ENCODE measurements at regions not wholly inside any gene's neighbourhood (a gene's known extent, or its start where the extent isn't known, plus 50 kb on each side); places are given as distances from the start of the nearest gene placed in this dataset.
"Not testable (repeated sequence)": the region's sequence is repeated elsewhere in the genome, so short reads cannot be mapped to it uniquely, and the experiment has no call there.

DNA sequence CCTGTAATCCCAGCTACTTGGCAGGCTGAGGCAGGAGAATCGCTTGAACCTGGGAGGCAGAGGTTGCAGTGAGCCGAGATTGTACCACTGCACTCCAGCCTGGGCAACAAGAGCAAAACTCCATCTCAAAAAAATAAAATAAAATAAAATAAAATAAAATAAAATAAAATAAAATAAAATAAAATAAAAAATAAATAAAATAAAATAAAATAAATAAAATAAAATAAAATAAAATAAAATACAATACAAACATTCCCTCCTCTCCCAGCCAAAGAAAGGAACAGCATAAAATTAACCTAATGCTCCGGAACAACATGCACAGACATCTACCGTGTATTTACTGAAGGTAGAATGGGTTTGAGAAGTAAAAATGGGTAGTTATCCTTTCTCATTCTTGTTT is 521.9 kb upstream of the FAM174A start:
- DNase-seq = not testable (repeated sequence)

DNA sequence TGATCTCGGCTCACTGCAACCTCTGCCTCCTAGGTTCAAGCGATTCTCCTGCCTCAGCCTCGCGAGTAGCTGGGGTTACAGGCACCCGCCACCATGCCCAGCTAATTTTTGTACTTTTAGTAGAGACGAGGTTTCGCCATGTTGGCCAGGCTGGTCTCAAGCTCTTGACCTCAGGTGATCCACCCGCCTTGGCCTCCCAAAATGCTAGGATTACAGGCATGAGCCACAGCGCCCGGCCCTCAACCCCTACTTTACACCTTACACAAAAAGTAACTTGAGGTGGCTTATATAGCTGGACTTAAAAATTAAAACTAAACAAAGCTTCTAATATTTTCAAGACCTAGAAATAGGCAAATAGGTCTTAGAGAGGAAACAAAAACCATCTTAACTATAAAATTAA is 524.0 kb upstream of the FAM174A start:
- not testable (repeated sequence) for DNase-seq

DNA sequence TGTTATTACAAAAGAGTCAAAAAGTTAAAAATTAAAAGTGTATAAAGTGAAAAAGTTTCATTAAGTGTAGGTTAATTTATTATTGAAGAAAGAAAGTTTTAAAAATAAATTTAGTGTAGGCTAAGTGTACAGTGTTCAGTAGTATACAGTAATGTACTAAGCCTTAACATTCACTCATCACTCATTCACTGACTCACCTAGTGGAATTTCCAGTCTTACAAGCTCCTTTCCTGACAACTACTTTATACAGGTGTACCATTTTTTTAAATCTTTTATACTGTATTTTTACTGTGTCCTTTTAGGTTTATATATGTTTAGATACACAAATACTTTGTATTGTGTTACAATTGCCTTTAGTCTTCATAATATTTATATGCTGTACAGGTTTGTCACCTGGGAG is 530.2 kb upstream of the FAM174A start:
- no peak for DNase-seq

DNA sequence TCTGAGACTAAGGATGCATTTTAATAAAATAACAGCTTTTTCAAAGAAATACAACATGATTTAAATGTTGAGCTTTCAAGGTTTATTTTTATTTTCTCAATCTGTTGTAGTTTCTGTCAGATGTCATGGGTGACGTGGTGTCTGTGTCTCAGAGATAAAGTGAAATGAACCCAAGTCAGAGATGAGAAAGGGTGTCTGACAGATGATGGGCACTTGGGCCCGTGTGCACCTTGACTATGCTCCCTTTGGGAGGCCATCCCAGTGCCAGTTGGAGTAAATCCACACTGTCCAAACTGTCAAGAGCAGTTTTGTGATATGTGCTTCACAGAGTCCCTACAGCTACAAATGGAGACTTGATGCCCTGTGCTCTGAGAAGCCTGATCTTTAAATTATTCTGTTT is 536.9 kb upstream of the FAM174A start:
- DNase-seq = no peak

DNA sequence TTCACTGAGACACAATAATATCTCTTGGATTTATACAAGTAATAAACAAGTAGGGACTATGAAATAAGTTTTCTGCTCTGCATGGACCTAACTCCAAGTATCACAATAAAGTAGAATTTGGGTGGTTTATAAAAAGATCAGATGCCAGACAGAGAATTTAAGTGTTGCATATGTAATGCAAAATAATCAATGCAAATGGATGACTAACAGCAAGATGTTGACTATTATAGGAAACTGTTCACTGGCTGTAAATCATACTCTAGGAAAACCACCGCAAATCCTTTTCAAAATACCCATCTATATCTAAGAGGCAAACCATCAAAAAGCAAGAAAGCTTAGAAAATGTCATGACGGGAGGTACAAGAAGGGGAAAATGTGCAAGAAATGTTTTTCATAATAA is 539.8 kb upstream of the FAM174A start:
- DNase-seq = no peak

DNA sequence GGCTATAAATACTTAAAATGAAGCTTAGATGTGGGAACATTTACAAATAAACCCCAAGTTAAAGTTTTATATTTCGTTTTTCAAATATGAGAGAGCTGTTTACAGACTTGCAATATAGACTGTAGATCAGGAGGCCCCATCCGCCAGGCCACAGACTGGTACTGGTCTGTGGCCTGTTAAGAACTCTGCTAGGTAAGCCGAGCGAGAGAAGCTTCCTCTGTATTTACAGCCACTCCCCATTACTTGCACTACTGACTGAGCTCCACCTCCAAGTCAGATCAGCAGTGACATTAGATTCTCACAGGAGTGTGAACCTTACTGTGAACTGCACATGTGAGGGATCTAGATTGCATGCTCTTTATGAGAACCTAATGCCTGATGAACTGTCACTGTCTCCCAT is 561.4 kb upstream of the FAM174A start:
- no peak for DNase-seq

DNA sequence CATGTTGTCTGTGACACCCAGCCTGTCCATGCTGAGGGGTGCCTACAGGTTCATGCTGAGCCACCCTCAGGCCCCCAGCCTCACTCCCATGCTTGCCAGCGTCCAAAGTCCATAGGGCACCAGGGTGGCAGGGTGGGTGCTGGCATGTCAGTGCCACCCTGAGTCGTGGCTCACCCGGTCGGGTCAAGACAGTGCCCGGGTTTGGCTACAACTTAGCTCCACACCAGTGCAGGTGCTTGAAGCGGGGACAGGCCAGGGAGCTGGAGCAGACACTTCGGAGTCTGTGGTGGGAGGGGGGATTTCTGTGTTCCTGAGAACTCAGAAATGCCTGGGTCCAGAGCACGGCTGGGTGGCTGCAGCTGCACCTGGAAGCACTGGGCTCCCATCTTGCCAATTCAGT is 579.2 kb upstream of the FAM174A start:
- no peak for DNase-seq

DNA sequence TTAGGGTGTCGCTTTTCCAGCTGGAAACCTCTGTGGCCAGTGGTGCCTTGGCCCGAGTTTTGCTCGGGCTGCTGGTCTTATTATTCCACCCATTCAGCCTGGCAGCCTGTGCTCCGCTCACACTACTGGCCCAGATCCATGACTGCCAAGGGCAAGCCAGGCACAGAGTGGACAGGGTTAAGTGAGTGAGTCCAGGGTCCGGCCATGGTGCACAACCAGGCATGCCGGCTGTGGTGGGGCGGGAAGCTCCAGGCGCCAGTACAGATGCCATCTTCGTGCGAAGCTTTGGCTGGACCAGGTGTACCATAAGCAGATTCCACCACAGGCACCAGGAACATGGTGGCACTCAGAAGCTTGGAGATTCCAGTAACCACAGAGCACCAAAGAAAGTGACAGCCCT is 580.2 kb upstream of the FAM174A start:
- no peak for DNase-seq

DNA sequence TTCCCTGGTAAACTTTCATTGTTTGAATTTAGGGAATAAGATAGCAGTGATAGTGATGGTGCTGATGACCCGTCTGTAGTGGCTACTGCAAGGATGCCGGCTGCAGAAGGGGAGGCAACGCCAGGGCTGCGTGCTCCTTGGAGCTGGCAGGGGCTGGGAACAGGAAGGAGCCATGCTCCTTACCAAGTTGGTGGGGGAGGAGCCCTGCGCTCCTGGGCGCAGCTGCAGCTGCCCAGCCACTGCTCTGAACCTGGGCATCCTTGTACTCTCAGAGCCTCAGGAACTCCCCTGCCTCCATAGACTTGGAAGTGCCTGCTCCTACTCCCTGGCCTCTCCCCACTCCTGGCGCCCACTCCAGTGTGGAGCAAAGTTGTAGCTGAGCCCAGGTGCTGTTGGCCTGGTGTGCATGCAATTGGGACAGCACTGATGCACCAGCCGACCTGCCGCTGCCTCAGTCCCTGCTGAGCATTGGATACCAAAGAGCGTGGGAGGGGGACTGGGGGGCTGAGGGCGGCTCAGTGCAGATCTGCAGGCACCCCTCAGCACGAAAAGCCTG is 585.1 kb upstream of the FAM174A start:
- DNase-seq = no peak

DNA sequence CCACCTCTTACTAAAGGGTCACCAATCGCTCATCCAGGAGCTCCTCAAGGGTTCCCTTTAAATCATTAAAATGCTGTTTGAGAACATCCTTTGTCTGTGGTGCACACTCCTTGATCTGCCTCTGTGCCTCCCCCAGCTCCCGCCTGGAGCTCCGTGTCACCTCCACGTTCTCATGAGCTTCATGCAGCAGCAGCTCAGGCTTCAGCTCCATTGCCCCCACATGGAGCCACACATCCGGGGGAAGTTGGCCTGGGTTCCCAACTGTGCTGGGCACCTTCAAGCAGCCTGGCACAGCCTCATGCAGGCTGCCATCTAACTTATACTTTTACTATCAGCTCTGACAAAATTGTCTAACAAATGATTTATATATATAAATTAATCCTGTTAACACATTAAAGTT is 585.8 kb upstream of the FAM174A start:
- no peak for DNase-seq

DNA sequence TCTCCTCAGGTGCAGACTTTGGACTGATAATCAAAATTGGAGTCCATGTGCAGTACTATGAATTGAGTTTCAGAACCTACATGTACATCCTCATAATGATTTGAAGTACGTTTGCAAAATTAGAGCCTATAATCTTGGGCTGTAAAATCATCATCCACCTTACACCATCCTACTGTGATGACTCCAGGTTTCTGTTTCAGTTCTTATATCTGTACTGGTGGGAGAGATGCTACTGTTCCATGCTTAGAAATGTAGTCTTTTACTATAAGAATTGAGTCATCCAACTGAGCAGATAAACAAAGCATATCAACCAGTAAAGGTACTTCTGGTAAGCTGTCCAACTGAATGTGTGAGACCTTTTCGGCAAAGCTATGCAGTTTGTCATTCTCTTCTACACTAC is 586.3 kb upstream of the FAM174A start:
- no peak for DNase-seq

DNA sequence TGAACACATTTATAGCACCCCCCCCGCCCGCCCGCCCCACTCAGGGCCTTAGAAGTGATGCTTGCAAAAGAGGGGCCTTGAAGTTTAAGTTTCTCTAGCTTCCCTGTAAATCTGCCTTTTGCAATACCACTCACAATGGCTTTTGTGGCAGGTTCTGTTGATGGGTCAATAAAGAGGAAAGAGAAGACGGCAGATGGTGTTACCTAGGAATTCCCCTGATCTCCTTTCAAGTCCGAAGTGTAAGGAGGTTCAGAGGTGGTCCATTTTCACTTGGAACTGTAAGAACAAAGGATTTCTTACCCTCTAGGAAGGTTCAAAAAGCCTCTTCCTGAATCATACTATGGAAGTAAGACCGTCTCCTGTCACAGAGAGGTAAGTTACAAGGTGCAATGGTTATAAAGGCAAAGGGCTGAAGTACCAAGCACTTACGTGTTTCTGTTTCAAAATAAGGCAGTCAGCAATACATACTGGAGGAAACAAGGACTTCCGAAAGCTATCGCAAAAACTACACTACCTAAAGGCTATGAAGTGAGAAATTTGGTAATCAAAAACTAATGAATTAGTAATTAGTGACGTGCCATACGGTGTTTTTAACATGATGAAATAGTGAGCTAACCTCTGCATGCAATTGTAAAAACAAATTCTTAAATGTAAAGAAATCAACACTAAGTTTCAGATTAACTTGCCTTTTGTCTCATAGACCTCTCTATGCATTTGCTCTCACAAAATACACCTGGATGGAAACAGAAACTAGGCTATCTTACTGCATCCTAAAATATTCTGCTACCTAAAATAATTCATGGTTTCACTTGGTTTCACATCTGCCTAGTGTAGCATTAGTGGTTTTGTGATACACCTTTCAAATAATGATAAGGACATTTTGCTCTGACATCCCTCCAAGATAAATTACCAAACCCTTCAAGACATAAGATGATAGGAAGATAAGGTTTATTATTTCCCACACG is 589.4 kb upstream of the FAM174A start:
- no peak for DNase-seq

DNA sequence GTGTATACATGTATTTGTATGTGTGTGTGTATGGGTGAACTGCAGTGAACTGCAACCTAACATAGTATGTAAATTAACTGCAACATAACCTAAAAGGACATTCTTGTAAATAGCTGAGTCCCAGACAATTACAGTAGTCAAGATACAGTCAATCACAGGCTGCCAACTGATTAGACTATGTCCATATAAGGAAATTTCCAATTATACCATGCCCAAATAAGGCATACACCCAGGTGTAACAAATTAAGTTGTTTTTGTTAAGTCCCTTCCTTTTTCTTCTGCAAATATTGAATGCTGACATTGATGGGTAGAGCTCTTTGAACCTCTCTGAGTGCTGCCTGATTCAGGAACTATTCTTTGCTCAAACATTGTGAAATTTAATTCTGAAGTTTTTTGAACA is 594.6 kb upstream of the FAM174A start:
- DNase-seq = no peak

DNA sequence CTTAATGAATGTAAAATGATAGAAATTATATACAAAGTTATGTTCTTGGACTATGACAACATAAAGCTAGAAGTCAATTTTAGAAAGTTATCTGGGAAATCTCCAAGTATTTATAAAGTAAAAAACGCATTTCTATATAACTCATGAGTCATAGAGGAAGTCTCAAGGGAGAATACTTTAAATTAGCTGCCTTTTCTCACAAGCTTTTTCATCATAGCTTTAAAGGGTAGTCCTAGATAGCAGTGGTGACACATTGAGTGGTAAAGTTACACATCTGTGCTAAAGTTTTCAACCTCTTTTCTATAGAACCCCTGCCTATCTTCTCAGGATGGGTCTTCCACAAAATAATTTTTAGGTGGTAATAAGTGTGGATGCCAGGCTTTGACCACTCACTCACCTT is 598.3 kb upstream of the FAM174A start:
- DNase-seq = no peak

DNA sequence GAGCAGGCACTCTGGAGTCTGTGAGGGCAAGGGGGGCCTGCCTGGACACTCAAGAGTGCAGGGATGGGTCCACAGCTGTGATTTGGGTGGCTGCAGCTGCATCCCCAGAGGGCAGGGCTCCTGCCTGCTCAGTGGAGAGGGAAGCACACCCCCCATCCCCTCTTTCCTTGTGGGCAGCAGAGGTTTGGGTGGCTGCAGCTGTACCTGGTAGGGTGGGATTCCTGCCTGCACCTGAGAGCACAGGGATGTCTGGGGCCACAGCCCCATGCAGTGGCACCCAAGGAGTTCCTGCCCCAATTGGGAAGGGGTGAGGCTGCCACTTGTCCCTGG is 605.4 kb upstream of the FAM174A start:
- DNase-seq = no peak

DNA sequence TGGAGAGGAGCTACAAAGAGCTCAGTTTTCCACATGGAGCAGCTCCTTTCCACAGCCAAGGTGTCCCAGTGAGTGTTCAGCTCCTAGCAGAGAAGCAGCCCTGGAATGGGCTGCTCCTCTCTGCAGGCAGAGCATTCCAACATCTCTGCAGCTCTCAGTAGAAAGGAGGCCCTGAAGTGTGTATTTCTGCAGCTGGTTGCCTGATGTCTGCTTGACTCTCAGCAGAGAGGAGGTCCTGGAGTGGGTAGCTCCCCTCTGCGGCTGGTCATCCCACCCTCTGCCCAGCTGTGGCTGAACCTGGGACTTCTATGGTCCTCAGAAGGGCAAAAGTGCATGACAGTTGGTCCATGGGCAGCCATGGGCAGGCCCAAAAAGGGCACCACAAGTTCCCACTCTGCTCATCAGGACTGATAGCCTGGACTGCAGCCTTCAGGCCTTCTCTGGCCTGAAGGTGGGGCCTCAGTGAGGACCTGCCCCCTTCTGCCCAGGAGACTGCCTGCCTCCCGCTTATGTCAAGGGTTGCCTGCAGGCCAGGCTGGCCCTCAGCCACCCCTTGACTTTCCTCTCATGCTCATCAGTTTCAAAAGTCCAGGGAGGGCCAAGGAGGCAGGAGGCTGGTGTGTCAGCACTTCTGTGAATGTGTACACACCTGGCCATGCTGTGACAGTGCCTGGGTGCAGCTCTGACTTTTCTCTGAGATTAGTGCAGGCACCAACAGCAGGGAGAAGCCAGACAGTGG is 605.9 kb upstream of the FAM174A start:
- DNase-seq = no peak

DNA sequence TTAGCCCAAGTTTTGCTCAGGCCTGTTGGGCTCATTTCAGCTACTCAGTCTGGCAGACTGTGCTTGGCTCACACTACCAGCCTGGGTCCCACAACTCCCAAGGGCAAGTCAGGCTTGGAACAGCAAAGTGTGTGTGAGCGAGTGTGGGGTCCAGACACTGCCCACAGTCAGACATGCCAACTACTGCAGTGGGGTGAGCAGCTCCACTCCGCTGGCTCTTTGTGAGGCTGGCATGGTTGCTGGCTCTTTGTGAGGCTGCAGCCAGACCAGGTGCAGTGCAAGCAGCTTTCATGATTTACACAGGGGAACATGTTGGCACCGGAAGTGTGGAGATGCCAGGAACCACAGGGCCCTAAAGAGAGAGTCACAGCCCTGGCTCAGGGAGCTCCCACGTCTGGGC is 606.7 kb upstream of the FAM174A start:
- DNase-seq = no peak

DNA sequence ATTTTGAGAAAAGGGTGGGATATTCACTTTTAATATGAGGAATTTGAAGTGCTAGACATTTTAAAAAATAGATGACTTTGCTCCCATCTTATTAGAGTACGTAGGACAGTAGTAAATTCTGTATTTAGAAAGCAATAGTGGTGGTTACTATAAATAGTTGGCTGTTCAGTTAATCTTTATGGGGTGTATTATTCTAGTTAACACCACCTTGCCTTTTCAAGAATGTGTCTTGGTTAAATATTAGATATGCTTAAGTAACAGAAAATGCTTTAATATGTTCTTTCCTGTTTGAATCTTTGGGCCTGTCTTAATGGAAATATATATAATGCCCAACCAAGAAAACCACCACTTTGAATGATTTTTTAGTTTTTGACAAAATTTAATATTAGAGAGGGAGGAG is 608.7 kb upstream of the FAM174A start:
- no peak for DNase-seq

DNA sequence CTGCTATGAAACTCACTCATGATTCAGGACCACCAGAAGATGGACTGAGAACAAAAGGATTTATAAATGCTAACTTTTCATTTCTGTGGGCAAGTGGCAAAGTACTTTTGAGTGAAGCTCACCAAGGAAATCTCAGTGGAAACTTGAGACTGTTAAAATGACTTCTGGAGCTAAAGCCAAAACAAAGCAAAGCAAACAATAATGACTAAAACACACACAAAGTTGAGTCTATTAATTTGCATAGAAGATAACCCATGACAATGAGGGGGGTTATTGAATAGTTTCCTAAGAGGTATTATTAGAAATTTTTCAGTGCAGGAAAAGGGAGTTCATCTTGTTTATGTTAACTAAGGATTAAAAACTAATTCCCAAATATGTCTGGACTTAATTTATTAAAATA is 612.8 kb upstream of the FAM174A start:
- DNase-seq = no peak

DNA sequence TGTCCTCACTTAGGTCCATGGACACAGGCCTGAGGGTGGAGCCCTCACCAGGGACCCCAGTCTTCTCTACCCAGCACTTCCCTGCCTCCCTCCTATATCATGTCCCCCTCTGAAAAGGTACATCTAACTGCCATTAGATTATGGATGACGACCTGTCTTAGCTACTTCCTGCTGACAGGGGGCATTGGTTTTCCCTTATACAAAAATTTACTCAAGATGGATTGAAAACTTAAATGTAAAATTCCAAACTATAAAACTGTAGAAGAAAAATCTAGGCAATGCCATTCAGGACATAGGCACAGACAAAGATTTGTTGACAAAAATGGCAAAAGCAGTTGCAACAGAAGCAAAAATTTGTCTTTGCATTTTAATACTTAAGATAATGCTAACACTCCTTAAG is 623.2 kb upstream of the FAM174A start:
- no peak for DNase-seq

DNA sequence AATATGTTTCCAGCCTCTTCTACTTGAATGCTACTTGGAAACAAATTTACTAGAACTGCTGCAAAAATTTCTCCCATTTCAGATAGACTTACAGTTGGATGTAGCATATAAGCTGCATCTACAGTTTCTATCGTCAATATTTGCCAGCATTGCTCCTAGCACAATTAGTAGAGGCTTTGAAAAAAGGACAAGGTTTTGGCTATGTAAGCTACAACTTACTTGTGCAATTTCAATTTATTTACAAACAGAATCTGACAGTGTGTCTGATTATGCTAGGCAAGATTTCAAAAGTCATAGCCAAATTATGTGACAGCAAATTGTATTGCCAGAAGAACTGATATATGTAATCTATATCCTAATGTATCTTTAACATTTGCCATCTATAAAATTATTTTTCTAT is 628.4 kb upstream of the FAM174A start:
- no peak for DNase-seq

DNA sequence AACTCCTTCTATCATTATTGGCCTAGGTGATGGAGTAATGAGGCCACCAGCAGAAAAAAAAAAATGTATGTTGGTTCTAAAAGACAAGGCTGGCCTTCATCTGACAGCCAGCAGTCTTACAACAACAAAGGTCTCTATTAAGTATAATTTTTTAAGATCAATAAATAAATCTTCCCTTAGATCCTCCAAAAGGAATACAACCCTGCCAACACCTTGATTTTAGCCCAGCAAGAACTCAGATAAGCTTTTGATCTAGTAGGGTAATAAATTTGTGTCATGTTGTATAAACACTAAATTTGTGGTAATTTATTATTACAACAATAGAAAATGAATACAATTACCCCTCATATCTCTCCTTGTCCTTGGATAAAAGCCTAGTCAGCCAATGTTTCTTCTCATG is 633.2 kb upstream of the FAM174A start:
- DNase-seq = no peak

DNA sequence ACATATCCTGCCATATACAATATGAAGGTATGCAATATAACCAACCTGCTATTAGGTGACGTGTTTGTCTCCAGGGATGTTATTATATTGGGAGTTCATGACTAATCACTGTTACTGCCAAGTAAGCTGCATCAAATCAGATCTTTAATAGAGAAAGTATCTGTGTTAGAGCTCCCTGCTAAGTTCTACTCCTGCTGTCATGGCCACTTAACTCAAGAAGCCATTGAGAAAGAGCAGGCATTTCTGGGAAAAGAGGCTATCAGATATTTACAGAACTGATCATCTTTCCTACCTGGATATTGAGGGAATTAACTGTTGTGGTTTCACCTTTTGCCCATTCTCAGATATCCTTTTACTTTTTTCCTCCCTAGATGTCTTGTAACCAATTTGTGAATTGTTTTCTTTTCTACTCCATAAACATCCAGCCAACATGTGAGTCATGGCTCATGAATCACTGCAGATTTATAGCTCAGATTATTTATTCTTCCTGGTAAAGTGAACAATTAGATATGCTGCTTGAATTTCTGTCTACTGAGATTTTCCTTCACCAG is 634.8 kb upstream of the FAM174A start:
- no peak for DNase-seq
